Prostate gland (tissue), 2 donors: ENCODE measurements at regions not wholly inside any gene's neighbourhood (a gene's known extent, or its start where the extent isn't known, plus 50 kb on each side); places are given as distances from the start of the nearest gene placed in this dataset.

Experiments
- DNase-seq: peaks from one replicate; pipeline ENCODE4 v3.0.0-alpha.2; 2019; ENCODE audit warnings: low spot score
- H3K27ac ChIP-seq, 2 donors: fragments of 200-600 bp; sonication (generic); 2 replicates each; pipeline ENCODE4 v1.5.1; 2017 to 2019
- H3K27me3 ChIP-seq: fragments of 200-600 bp; sonication (generic); replicated peaks from 2 replicates; pipeline ENCODE4 v1.5.1; 2019; ENCODE audit not compliant: insufficient read depth
- H3K36me3 ChIP-seq, 2 donors: fragments of 200-600 bp; sonication (generic); 1 replicate in 1 of 2; 2 replicates in 1 of 2; pipeline versions ENCODE4 v1.5.1 to v1.8.1; 2017 to 2019
- H3K4me1 ChIP-seq: fragments of 200-600 bp; sonication (generic); replicated peaks from 2 replicates; pipeline ENCODE4 v1.5.1; 2019
- H3K4me3 ChIP-seq, 2 donors: fragments of 200-600 bp; sonication (generic); 2 replicates each; pipeline ENCODE4 v1.5.1; 2017 to 2019
- H3K9me3 ChIP-seq: fragments of 200-600 bp; sonication (generic); 2 replicates; pipeline ENCODE4 v1.5.1; 2017
- CTCF ChIP-seq, 4 experiments: fragments of 200-600 bp in 2 of 4; fragments of 450-650 bp in 2 of 4; sonication (generic) in 2 of 4; IDR thresholded peaks; 1 replicate in 3 of 4; 2 replicates in 1 of 4; pipeline ENCODE4 v1.5.1; 2016 to 2019; ENCODE audit warnings: antibody characterized with exemption in 4 of 4, mild to moderate bottlenecking in 2 of 4, moderate library complexity in 2 of 4
- POLR2A ChIP-seq: fragments of 450-650 bp; IDR thresholded peaks from one replicate; pipeline ENCODE4 v1.6.1; 2016; ENCODE audit warnings: antibody characterized with exemption, mild to moderate bottlenecking
- POLR2AphosphoS5 ChIP-seq: sonication (generic); formaldehyde crosslinking; IDR thresholded peaks from one replicate; pipeline ENCODE4 v1.6.1; 2017; ENCODE audit warnings: antibody characterized with exemption
- WGBS: methylation state at CpG from one replicate; pipeline ENCODE4 v1.1.5; 2018; 5-methylcytosine and 5-hydroxymethylcytosine counted together
- intact Hi-C: fragments of 100-400 bp; cut with DNase I; formaldehyde crosslinking; loops from one replicate; pipeline ENCODE4 v1.14.2; 2022

GRCh38 chr18:78602430-78602829 is 377.2 kb upstream of the SALL3 start:
- H3K27ac ChIP-seq: no peak overlapping the region
- no peaks in the 10 kb centered on the region for H3K9me3 ChIP-seq
- H3K4me3 ChIP-seq: no peak overlapping the region
- no peaks in the 10 kb centered on the region for H3K27me3 ChIP-seq
- DNase-seq: no peak
- no peaks in the 10 kb centered on the region for H3K36me3 ChIP-seq
- intact Hi-C loops: no loop called here
- no peak for TF ChIP-seq CTCF (IDR thresholded peaks at IDR 0.05)
- TF ChIP-seq POLR2AphosphoS5: no peak
- TF ChIP-seq POLR2A: no peak
- no peaks in the 10 kb centered on the region for H3K4me1 ChIP-seq
- 95% methylated on average over 12 of the region's 12 CpGs for WGBS

- H3K36me3 ChIP-seq: no peaks in the 10 kb centered on the region
- no peak for DNase-seq
- intact Hi-C loops: no loop called here
- no peaks in the 10 kb centered on the region for H3K9me3 ChIP-seq
- no peaks in the 10 kb centered on the region for H3K4me1 ChIP-seq
- no peak overlapping the region for H3K4me3 ChIP-seq
- no peak overlapping the region for H3K27ac ChIP-seq
- 62% methylated on average over 25 of the region's 25 CpGs for WGBS
- no peaks in the 10 kb centered on the region for H3K27me3 ChIP-seq
- TF ChIP-seq POLR2AphosphoS5: no peak
- TF ChIP-seq CTCF (IDR thresholded peaks at IDR 0.05): no peak
- no peak for TF ChIP-seq POLR2A
Measured at GRCh38 chr18:78603102-78603983, 376.3 kb upstream of the SALL3 start.

GRCh38 chr18:78605255-78605654 is 374.4 kb upstream of the SALL3 start:
- no peak overlapping the region for H3K27ac ChIP-seq
- intact Hi-C loops: no loop called here
- no peaks in the 10 kb centered on the region for H3K27me3 ChIP-seq
- TF ChIP-seq POLR2A (no peak), POLR2AphosphoS5 (no peak), CTCF (IDR thresholded peaks at IDR 0.05) (no peak)
- WGBS: 35% methylated on average over 16 of the region's 16 CpGs
- H3K4me3 ChIP-seq: no peak overlapping the region
- H3K4me1 ChIP-seq: no peaks in the 10 kb centered on the region
- H3K9me3 ChIP-seq: no peaks in the 10 kb centered on the region
- no peaks in the 10 kb centered on the region for H3K36me3 ChIP-seq
- DNase-seq: no peak

GRCh38 chr18:78607221-78607620 is 372.4 kb upstream of the SALL3 start:
- no peak overlapping the region for H3K27ac ChIP-seq
- H3K4me3 ChIP-seq: no peak overlapping the region
- no peaks in the 10 kb centered on the region for H3K27me3 ChIP-seq
- no peak for TF ChIP-seq POLR2A
- peak; percentile 45 for TF ChIP-seq POLR2AphosphoS5
- H3K36me3 ChIP-seq: no peaks in the 10 kb centered on the region
- DNase-seq: peak; percentile 60
- intact Hi-C loops: no loop called here
- 46% methylated on average over 17 of the region's 17 CpGs for WGBS
- H3K4me1 ChIP-seq: no peaks in the 10 kb centered on the region
- H3K9me3 ChIP-seq: no peaks in the 10 kb centered on the region

GRCh38 chr18:78607784-78608183 is 371.8 kb upstream of the SALL3 start:
- TF ChIP-seq POLR2AphosphoS5 (no peak), CTCF (IDR thresholded peaks at IDR 0.05) (no peak), POLR2A (no peak)
- H3K27me3 ChIP-seq: no peaks in the 10 kb centered on the region
- no peaks in the 10 kb centered on the region for H3K9me3 ChIP-seq
- no peaks in the 10 kb centered on the region for H3K36me3 ChIP-seq
- DNase-seq: no peak
- H3K4me1 ChIP-seq: no peaks in the 10 kb centered on the region
- WGBS: 71% methylated on average over 15 of the region's 15 CpGs
- intact Hi-C loops: no loop called here
- H3K4me3 ChIP-seq: no peak overlapping the region
- H3K27ac ChIP-seq: no peak overlapping the region
